HG03039 (cell line): ENCODE measurements at regions not wholly inside any gene's neighbourhood (a gene's known extent, or its start where the extent isn't known, plus 50 kb on each side); places are given as distances from the start of the nearest gene placed in this dataset.

Source experiments
- ATAC-seq: cut with Tn5 transposase; IDR thresholded peaks from one replicate; pipeline ENCODE4 v1.9.1; 2021; ENCODE audit warnings: mild to moderate bottlenecking, moderate library complexity; ENCODE audit not compliant: unreplicated experiment

DNA sequence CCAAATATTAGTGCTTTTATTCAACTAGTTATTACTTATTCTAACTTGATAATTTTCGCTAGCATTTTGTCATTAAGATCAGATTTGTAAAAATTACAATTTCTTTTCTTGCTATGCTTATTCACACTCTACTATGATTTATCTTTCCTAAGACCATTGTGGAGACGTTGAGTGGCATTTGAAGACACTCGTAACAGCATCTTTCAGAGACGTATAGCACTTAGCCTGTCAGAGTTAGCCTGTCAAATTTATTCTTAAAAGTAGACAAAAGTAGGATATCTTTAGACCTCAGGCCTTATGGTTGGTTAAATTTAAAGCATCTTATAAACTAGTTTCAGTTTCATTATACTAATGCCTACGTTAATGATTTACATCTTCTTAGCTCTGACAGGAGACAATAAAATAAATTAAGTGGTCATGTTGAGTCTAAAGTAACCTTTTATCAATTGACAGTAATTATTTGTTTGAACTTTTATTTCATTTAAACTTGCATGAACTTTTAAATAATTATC, 1410.1 kb downstream of the MRPL39 start:
- no peak for ATAC-seq

DNA sequence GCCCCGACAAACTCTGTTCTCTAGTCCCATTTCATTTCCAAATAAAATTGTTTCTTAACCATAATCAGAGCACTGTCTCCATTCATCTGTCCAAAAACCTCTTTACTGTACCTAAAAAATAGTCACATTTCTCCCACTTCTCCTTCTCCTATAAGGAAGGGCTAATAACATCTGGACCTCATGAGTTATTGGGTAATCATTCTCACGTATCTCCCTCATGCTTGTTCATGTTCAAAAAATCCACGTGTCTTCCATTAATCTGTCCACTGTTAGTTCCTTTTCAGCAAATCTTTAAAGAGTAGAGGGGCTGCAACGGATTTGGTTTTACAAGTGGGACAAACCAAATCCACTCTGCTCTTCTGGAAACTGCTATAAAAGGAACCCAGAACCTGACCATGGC, 1418.8 kb downstream of the MRPL39 start:
- ATAC-seq: no peak

DNA sequence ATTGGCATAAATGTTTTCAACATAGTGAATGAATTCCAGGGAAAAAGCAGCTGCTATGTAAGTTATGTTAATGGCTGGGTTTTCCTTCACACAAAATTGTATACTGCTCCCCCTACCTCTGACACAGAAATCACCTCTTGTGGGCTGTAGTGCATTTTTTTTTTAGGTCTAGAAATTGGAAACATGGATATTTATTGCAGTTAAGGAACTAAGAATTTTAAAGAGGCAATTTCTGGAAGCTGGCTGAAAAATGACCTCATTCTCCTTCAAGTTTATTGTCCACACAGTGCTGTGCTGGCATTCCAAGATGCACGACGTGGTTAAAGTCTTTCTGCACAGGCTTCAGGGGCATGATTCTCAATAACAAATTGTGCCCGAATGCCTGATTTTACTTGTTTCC, 1424.2 kb downstream of the MRPL39 start:
- ATAC-seq: no peak

DNA sequence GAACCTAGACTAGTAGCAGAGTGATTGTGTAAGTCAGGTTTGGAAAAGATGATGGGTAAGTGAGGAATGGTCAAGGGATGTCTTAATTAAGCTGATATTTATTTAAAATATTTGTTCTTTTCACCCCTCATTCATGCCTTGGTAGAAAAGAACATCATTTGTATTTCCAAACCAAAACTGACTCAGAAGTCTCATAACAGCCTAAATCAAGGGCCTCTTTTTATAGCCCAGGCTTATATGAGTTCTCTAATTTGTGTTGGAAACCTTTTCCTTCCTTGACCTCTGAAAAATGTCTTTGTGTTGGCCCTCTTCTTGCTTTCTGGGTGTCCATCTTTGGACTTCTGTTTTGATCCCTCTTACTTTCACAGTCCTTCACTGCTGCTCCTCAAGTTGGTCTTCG, 1428.2 kb downstream of the MRPL39 start:
- no peak for ATAC-seq

DNA sequence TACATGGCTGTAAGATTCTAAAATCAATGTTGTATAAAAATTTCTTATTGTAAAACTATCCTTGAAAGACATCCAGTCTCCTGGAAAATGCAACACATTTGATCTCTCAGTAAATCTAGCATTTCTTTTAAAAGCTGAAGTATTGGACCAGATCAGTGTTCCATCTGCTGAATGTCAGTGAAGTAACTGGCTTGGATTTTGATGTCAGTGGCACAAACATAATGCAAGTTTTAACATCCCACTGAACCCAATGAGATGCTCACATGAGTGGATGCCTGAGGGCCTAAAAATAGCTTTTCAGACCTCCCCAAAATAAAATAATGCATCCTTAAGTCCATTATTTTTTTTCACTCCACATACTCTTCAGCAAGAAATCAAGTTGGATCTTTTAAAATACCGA, 1432.2 kb downstream of the MRPL39 start:
- no peak for ATAC-seq

DNA sequence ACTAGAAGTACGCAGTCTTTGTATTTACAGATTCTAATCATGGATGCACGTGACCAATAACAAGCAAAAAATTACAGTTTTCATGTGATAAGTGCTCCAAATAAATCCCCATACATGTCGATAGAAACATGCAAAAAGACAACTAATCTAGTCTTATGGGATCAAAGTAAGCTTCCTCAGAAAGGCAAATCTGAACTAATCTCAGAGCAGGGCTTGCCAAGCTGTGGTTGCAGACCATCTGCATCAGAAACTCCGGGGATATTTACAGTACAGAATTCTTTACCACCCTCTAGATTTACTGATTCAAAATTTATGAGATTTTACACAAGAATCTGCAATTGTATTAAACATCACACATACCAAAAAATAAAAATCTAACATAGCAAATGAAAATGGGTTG, 1435.5 kb downstream of the MRPL39 start:
- no peak for ATAC-seq

DNA sequence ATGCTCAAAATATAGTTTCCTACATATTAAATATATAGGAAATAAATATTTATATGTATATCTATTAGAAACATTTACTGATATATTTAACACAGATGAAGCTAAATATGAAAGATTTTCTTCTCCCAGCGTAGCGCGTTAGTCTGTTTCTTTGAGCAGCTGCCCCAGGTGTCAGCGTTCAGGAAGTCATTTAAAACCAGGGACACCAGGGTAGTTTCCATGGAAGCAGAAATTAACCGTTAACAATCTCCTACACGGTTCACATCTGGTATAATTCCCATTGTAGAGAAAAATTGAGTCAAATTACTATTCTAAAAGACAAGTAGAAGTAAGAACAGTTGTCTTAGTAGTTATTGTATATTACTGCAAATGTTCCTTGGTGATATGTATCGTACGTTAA, 1443.7 kb downstream of the MRPL39 start:
- no peak for ATAC-seq

DNA sequence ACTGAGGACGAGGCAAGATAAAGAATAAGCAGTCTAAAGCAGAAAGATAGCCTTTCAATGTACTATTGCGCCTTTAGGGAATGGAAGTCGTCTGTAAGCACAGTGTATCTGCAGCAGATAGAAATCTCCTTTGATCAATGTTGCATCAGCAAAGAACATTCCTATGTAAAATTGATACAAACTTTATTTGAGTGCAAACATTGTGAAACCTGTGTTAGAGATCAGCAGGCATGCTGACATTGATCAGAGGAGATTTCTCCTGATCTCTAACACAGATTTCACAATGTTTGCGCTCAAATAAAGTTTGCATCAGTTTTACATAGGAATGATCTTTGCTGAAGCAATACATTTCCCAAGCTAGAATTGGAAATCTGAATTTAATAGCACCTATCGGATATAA, 1446.8 kb downstream of the MRPL39 start:
- no peak for ATAC-seq

DNA sequence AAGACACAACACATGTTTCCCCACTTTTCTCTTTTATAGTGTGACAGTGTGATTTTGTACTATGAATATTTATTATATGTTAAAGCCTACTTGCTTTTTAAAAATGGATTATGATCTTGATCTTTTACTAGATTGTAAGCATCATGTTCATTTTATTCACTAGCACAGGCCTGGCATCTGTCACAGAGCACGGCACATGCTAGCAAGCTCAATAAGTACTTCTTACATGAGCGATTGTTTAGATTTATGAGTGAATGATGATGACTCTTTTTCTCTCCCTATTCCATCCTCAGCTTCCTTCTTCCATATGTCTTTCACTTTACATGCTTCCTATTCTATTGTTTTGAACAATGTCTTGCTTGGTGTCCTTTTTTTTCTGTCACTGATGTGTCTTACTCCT, 1454.1 kb downstream of the MRPL39 start:
- no peak for ATAC-seq

DNA sequence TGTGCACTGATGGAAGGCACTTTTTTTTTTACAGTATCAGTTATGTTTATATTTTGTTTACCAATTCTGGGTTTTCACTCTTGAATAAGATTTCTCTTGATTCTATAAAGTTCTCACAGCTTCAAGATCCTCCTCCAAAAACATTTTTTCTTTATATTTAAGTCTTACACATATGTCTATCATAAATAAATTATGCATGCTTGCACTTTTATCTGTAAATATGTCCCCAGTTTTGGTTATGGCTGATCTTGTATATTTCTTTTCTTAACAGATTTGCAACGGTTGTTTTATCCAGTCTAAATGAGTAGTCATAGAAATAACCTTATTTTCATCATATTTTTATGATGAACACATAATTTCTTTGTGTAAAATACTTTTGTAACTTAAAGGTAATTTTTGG, 1456.5 kb downstream of the MRPL39 start:
- no peak for ATAC-seq

DNA sequence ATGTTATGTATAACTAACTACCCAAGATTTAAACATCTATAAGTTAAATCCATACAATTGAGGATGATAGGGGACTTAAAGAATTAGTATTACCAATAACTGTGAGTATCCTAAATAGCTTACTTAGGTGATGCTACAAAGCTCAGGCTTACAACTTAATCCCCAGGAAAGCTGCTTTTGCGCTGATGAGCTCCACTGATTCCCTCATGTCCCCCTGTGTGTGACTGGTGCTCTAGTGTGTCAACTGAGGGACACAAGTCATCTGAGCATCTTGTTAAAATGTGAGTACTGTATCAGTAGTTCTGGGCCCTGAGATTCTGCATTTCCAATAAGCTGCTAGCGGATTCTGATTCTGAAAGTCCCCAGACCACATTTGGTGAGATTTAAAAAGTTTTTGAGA, 1458.8 kb downstream of the MRPL39 start:
- ATAC-seq: no peak

DNA sequence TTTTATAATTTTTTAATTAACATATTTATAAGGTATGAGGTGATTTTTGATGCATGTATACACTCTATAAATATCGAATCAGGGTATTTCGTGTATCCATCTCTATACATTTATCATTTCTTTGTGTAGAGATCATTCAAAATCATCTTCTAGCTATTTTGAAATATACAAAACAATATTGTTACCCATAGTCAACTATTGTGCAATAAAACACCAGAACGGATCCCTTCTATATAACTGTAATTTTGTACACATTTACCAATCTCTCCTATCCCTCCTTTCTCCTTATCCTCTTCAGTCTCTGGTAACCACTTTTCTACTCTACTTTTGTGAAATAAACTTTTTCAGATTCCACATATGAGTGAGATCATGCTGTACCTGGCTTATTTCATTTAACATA, 1459.6 kb downstream of the MRPL39 start:
- ATAC-seq: no peak

DNA sequence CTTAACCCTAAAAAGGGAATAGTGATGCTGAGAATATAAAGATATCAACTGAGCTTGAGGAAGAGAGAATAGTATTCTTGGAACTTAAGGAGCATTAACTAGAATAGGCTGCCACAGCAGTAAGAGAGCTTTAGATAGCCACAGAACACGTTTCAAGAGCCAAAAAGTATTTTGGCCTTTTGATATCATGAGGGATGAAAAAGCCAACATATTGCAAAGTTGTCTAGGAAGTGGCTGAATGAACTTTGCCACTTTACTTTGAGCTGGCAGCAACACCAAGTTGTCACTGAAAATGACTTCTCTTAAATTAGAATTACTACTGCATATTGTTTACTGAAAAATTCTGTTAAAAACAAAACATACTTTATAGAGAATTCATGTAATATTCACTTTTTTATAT, 1476.2 kb downstream of the MRPL39 start:
- no peak for ATAC-seq

DNA sequence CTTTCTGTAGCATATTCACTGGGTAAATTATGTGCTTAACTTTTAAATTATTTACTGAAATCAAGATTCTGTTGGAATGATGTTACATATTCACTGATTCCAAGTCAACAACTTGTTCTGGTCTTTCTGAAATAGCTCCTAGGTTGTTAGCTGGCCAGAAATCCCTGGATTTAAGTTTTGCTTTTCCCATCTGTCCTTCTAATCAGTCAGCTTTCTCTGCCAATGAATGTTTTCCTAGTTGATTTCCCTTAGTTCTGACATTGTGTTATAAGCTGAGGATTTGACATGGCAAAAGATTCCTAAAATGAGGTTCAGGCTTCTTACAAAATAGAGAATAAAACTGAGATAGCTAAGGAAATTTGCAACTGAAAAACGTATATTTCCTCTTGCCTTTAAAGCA, 1479.6 kb downstream of the MRPL39 start:
- ATAC-seq: no peak

DNA sequence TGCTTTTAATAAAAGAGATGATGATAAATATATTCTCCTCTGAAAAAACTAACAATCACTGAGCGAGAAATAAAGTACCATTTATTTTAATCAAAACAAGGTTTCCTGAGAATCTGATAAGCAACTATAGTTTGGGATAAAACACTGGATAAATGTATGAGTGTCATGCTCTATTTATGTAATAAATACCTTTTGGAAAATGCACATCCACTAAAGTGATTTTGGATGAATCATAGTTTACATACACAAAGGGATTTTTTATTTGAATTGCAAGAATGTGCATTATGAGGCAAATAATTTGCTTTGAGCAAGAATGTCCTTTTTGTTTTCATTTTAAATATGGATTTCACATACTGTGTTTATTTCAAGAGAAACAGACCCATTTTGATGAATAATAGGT, 1483.5 kb downstream of the MRPL39 start:
- ATAC-seq: no peak

DNA sequence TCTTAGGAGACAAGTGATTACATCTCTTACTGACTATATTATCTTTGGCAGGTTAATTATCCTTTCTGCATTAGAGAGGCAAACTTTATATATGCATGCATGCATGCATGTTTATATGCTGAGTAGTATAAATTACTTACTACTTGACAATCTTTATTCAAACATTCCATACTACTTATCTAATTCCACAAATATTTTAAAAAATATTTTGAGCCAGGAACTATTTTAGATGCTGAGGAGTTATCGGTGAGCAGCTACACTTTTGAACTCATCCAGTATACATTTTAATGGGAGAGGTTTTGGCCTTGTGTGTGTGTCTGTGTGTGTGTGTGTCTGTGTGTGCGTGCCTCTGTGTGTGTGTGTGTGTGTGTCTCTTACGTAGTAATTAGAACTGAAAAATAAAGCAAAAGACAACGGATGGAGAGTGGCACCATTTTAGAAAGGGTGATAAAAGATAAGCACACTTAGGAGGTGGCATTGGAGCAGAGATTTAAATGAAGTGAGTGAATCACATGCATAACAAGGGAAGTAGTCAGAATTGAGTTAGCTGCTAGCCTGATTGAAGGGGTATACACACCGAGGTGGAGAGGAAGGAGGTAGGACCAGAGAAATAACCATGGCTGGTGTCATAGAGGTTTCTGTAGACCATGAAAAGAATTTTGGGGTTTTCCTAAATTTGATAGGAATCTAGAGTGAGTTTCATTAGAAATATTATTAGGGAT, 1488.4 kb downstream of the MRPL39 start:
- ATAC-seq: no peak

DNA sequence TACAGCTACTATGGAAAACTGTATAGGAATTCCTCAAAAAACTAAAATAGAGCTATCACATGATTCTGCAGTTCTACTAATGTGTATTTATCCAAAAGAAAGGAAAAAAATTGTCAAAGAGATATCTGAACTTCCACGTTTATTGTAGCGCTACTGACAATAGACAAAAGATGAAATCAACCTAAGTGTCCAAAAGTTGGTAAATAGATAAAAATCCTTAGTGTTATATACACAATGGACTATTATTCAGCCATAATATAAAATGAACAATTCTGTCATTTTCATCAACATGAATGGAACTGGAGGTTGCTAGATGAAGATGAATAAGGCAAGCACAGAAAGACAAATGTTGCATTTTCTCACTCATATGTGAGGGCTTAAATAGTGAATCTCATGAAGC, 1492.1 kb downstream of the MRPL39 start:
- ATAC-seq: no peak

DNA sequence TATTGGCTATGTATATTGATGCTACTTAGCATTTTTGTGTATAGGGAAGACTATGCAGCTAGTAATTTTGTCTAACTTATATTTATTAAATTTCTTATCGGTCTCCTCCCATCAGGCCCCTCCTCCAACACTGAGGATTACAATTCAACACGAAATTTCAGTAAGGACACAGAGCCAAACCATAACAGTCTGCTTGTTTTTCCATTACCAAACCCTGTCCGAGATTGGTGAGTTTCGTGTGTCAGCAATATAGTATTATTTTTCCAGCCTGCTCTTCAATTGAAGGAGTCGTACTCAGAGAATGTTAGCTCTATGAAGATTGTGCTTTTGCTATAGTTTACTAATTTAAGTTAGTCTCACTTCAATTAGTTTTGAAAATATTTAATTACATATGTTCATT, 1495.3 kb downstream of the MRPL39 start:
- no peak for ATAC-seq

DNA sequence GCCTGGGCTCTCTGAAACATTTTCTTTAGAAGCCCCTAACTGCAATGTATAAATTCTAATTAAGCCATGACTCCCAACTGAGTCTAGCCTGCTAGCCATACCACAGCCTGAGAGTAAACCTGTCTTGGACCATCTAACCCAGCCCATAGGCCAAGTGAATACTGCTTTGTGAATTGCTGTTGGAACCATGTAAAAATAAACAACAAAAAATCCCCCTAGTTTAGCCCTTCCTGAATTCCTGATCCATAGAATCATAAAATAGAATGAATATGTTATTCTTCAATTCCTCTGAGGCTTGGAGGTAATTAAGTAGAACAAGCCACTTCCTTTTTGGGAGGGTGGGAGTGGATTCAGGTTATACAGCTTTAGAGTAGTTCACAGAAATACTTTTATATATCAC, 1496.4 kb downstream of the MRPL39 start:
- ATAC-seq: no peak

DNA sequence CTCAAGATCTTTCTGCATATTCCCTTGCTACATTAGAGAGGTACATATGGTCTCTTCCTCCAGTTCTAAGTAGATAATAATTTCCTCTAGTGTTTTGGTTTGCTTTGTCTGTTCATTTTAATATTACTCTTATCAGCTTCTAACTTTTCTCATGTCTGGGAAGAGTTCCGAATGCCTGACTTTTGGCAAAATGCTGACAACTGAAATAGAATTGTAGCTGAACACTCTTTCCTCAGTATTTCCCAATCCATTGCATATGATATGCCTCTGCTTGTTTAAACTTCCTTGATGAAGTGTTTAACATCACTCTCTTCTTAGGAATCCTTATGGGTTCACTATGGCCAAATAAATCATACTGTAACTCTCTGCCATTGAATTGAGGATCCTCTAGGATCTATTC, 1510.1 kb downstream of the MRPL39 start:
- no peak for ATAC-seq

DNA sequence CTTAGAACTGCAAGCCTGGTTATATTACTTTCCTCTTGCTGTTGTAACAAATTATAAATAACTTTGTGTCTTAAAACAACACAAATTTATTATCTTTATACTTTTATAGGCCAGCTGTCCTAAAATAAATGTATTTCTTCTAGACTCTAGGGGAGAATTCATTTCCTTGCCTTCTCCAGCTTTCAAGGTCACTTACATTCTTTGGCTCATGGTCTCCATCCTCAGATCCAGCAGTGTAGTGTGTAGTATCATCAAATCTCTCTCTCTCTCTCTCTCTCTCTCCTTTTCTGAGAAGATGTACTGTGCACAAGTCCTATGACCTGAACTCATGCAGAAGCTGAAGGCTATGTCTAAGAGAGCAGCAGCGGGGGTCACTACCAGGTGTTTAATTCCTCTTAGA, 1510.6 kb downstream of the MRPL39 start:
- ATAC-seq: no peak

DNA sequence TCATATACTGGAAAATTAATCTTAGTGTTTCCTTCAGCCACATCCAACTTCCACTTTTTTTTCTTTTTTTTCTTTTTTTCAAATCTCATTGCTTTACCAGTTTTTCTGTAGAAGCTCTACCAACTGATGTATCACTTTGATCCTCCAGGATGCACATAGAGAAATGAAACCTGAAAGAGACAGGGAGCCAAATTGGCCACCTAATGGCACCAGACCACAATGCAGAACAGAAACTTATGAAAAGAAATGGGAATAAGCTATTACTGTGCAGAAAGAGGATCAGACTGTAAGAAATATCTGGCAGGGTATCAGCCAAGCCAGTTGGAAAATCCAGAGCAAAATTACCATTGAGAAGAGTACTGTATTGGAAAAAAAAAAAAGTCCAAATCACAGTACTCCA, 1514.2 kb downstream of the MRPL39 start:
- ATAC-seq: no peak

DNA sequence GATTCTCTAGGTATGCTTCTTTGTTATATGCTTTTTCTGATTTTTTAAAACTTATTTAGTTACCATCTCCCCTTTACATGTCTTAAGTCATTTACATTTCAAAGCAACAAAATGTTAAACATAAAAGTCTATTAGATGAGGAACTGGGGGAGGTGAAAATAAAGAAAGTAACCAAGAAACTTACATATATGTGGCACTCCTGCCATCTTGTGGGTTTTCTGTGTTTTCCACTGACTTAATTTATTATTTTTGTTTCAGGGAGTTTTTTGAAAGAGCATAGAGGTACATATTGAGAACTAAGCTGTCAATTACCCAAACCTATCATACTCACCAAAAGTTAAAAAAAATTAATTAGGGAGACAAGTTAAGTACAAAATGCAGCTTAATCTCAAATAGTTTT, 1531.1 kb downstream of the MRPL39 start:
- ATAC-seq: no peak
